ENCODE measurements at regions not wholly inside any gene's neighbourhood (a gene's known extent, or its start where the extent isn't known, plus 50 kb on each side); places are given as distances from the start of the nearest gene placed in this dataset.
"Not testable (repeated sequence)": the region's sequence is repeated elsewhere in the genome, so short reads cannot be mapped to it uniquely, and the experiment has no call there.

- no peak overlapping the region for H3K4me3 Mint-ChIP-seq
- no peaks in the 10 kb centered on the region for H3K4me1 Mint-ChIP-seq (ENCODE audit: low read depth in 2 of 2)
- DNase-seq (ENCODE audit: low spot score) (no peak), ATAC-seq (no peak)
- H3K36me3 Mint-ChIP-seq: no peaks in the 10 kb centered on the region
- H3K27me3 Mint-ChIP-seq: peaks cover 0 to 2% of the 10 kb centered on the region in 2 donors
- no peaks in the 10 kb centered on the region for H3K9me3 Mint-ChIP-seq
- H3K27ac Mint-ChIP-seq: no peak overlapping the region
Observed at GRCh38 chr14:55832974-55833373, 253.0 kb downstream of the KTN1 start.

- Mint-ChIP-seq H3K27me3 (peaks cover 0 to 2% of the 10 kb centered on the region in 2 donors), H3K27ac (no peak overlapping the region), H3K4me1 (ENCODE audit: low read depth in 2 of 2) (no peaks in the 10 kb centered on the region), H3K36me3 (no peaks in the 10 kb centered on the region), H3K4me3 (no peak overlapping the region), H3K9me3 (no peaks in the 10 kb centered on the region)
- DNase-seq (ENCODE audit: low spot score) (no peak), ATAC-seq (no peak)
Observed at GRCh38 chr14:55834390-55834789, 254.4 kb downstream of the KTN1 start.

GRCh38 chr14:55835985-55836384 lies 256.0 kb downstream of the KTN1 start:
- no peak overlapping the region for H3K4me3 Mint-ChIP-seq
- DNase-seq (ENCODE audit: low spot score) (no peak), ATAC-seq (no peak)
- H3K36me3 Mint-ChIP-seq: no peaks in the 10 kb centered on the region
- peaks cover 2% of the 10 kb centered on the region for H3K9me3 Mint-ChIP-seq
- H3K27ac Mint-ChIP-seq: no peak overlapping the region
- H3K27me3 Mint-ChIP-seq: peaks cover 0 to 2% of the 10 kb centered on the region in 2 donors
- H3K4me1 Mint-ChIP-seq (ENCODE audit: low read depth in 2 of 2): no peaks in the 10 kb centered on the region

- DNase-seq (ENCODE audit: low spot score): no peak
- no peak for ATAC-seq
- Mint-ChIP-seq H3K4me1 (ENCODE audit: low read depth in 2 of 2) (no peaks in the 10 kb centered on the region), H3K27ac (no peak overlapping the region), H3K36me3 (no peaks in the 10 kb centered on the region), H3K27me3 (peaks cover 0 to 2% of the 10 kb centered on the region in 2 donors), H3K4me3 (no peak overlapping the region), H3K9me3 (peaks cover 2% of the 10 kb centered on the region)
Observed at GRCh38 chr14:55837467-55837866, 257.5 kb downstream of the KTN1 start.

- no peaks in the 10 kb centered on the region for H3K27me3 Mint-ChIP-seq
- no peak for DNase-seq (ENCODE audit: low spot score)
- H3K9me3 Mint-ChIP-seq: peaks cover 2% of the 10 kb centered on the region
- H3K4me1 Mint-ChIP-seq (ENCODE audit: low read depth in 2 of 2): no peaks in the 10 kb centered on the region
- no peak for ATAC-seq
- no peak overlapping the region for H3K4me3 Mint-ChIP-seq
- H3K36me3 Mint-ChIP-seq: no peaks in the 10 kb centered on the region
- H3K27ac Mint-ChIP-seq: no peak overlapping the region
Observed at GRCh38 chr14:55838529-55839052, 258.6 kb downstream of the KTN1 start.

- H3K9me3 Mint-ChIP-seq; H3K27ac Mint-ChIP-seq; H3K4me3 Mint-ChIP-seq; H3K4me1 Mint-ChIP-seq (ENCODE audit: low read depth in 2 of 2); DNase-seq (ENCODE audit: low spot score); H3K27me3 Mint-ChIP-seq; H3K36me3 Mint-ChIP-seq; ATAC-seq: not testable (repeated sequence)
Observed at GRCh38 chr14:55839301-55839947, 259.4 kb downstream of the KTN1 start.

- DNase-seq (ENCODE audit: low spot score): no peak
- no peak overlapping the region for H3K27ac Mint-ChIP-seq
- ATAC-seq: no peak
- no peaks in the 10 kb centered on the region for H3K27me3 Mint-ChIP-seq
- H3K9me3 Mint-ChIP-seq: peaks cover 2% of the 10 kb centered on the region
- H3K4me1 Mint-ChIP-seq (ENCODE audit: low read depth in 2 of 2): no peaks in the 10 kb centered on the region
- H3K4me3 Mint-ChIP-seq: no peak overlapping the region
- no peaks in the 10 kb centered on the region for H3K36me3 Mint-ChIP-seq
Observed at GRCh38 chr14:55840821-55841220, 260.8 kb downstream of the KTN1 start.

GRCh38 chr14:55841625-55842024 lies 261.6 kb downstream of the KTN1 start:
- Mint-ChIP-seq H3K27me3 (no peaks in the 10 kb centered on the region), H3K4me1 (ENCODE audit: low read depth in 2 of 2) (no peaks in the 10 kb centered on the region), H3K36me3 (no peaks in the 10 kb centered on the region), H3K27ac (no peak overlapping the region), H3K9me3 (peaks cover 2% of the 10 kb centered on the region), H3K4me3 (no peak overlapping the region)
- no peak for ATAC-seq
- no peak for DNase-seq (ENCODE audit: low spot score)

- Mint-ChIP-seq H3K4me1 (ENCODE audit: low read depth in 2 of 2) (no peaks in the 10 kb centered on the region), H3K9me3 (peaks cover 2% of the 10 kb centered on the region), H3K4me3 (no peak overlapping the region), H3K36me3 (no peaks in the 10 kb centered on the region), H3K27ac (no peak overlapping the region), H3K27me3 (no peaks in the 10 kb centered on the region)
- ATAC-seq (no peak), DNase-seq (ENCODE audit: low spot score) (no peak)
Observed at GRCh38 chr14:55843718-55844403, 263.9 kb downstream of the KTN1 start.

- no peaks in the 10 kb centered on the region for H3K36me3 Mint-ChIP-seq
- no peak overlapping the region for H3K4me3 Mint-ChIP-seq
- no peaks in the 10 kb centered on the region for H3K4me1 Mint-ChIP-seq (ENCODE audit: low read depth in 2 of 2)
- H3K27me3 Mint-ChIP-seq: peaks cover 3 to 6% of the 10 kb centered on the region in 2 donors
- ATAC-seq (no peak), DNase-seq (ENCODE audit: low spot score) (no peak)
- no peak overlapping the region for H3K27ac Mint-ChIP-seq
- no peaks in the 10 kb centered on the region for H3K9me3 Mint-ChIP-seq
Observed at GRCh38 chr14:55845963-55846825, 266.2 kb downstream of the KTN1 start.

- no peak overlapping the region for H3K27ac Mint-ChIP-seq
- no peak for DNase-seq (ENCODE audit: low spot score)
- no peaks in the 10 kb centered on the region for H3K4me1 Mint-ChIP-seq (ENCODE audit: low read depth in 2 of 2)
- peaks cover 3 to 6% of the 10 kb centered on the region in 2 donors for H3K27me3 Mint-ChIP-seq
- ATAC-seq: no peak
- no peak overlapping the region for H3K4me3 Mint-ChIP-seq
- H3K36me3 Mint-ChIP-seq: no peaks in the 10 kb centered on the region
- H3K9me3 Mint-ChIP-seq: no peaks in the 10 kb centered on the region
Observed at GRCh38 chr14:55846826-55847446, 266.9 kb downstream of the KTN1 start.

GRCh38 chr14:55847766-55848165 lies 267.8 kb downstream of the KTN1 start:
- Mint-ChIP-seq H3K4me1 (ENCODE audit: low read depth in 2 of 2) (no peaks in the 10 kb centered on the region), H3K9me3 (no peaks in the 10 kb centered on the region), H3K36me3 (no peaks in the 10 kb centered on the region), H3K27me3 (peaks cover 3 to 6% of the 10 kb centered on the region in 2 donors), H3K27ac (no peak overlapping the region), H3K4me3 (no peak overlapping the region)
- no peak for DNase-seq (ENCODE audit: low spot score)
- no peak for ATAC-seq

- H3K4me1 Mint-ChIP-seq (ENCODE audit: low read depth in 2 of 2): no peaks in the 10 kb centered on the region
- no peak overlapping the region for H3K4me3 Mint-ChIP-seq
- peaks cover 3 to 6% of the 10 kb centered on the region in 2 donors for H3K27me3 Mint-ChIP-seq
- no peaks in the 10 kb centered on the region for H3K9me3 Mint-ChIP-seq
- no peak overlapping the region for H3K27ac Mint-ChIP-seq
- no peaks in the 10 kb centered on the region for H3K36me3 Mint-ChIP-seq
- ATAC-seq (no peak), DNase-seq (ENCODE audit: low spot score) (no peak)
Observed at GRCh38 chr14:55848964-55849363, 269.0 kb downstream of the KTN1 start.
